H9 (cell line): ENCODE measurements at regions not wholly inside any gene's neighbourhood (a gene's known extent, or its start where the extent isn't known, plus 50 kb on each side); places are given as distances from the start of the nearest gene placed in this dataset.

Experiments
- DNase-seq: peaks from one replicate; pipeline ENCODE4 v3.0.0-alpha.2; 2017
- H2AFZ ChIP-seq: one replicate; pipeline ENCODE4 v1.6.1; 2013; ENCODE audit warnings: mild to moderate bottlenecking, low read length, control low read depth, moderate library complexity
- H2AK5ac ChIP-seq: 2 replicates; pipeline ENCODE4 v1.6.1; 2013; ENCODE audit warnings: low read length, control low read depth, mixed read lengths; ENCODE audit not compliant: insufficient read length
- H2BK120ac ChIP-seq: one replicate; pipeline ENCODE4 v1.6.1; 2013; ENCODE audit warnings: low read depth, mild to moderate bottlenecking, low read length, control low read depth, inconsistent platforms; ENCODE audit not compliant: poor library complexity, severe bottlenecking
- H2BK12ac ChIP-seq: 2 replicates; pipeline ENCODE4 v1.6.1; 2013; ENCODE audit warnings: low read length, control low read depth, mixed read lengths, low read depth; ENCODE audit not compliant: insufficient read length
- H2BK15ac ChIP-seq: 2 replicates; pipeline ENCODE4 v1.6.1; 2013; ENCODE audit warnings: low read depth, low read length, control low read depth
- H2BK20ac ChIP-seq: one replicate; pipeline ENCODE4 v1.6.1; 2013; ENCODE audit warnings: low read depth, mild to moderate bottlenecking, low read length, control low read depth, inconsistent platforms; ENCODE audit not compliant: poor library complexity, severe bottlenecking
- H2BK5ac ChIP-seq: 2 replicates; pipeline ENCODE4 v1.6.1; 2013; ENCODE audit warnings: low read length, control low read depth, mixed read lengths; ENCODE audit not compliant: insufficient read length
- H3K14ac ChIP-seq: 2 replicates; pipeline ENCODE4 v1.6.1; 2013; ENCODE audit warnings: low read length, control low read depth; ENCODE audit not compliant: insufficient read depth
- H3K18ac ChIP-seq: 2 replicates; pipeline ENCODE4 v1.6.1; 2013; ENCODE audit warnings: low read depth, mild to moderate bottlenecking, mixed read lengths, low read length, control low read depth; ENCODE audit not compliant: insufficient read length
- H3K23ac ChIP-seq: 2 replicates; pipeline ENCODE4 v1.6.1; 2013; ENCODE audit warnings: low read length, control low read depth, mixed read lengths, low read depth; ENCODE audit not compliant: insufficient read length
- H3K23me2 ChIP-seq: 2 replicates; pipeline ENCODE4 v1.6.1; 2013; ENCODE audit warnings: low read depth, mild to moderate bottlenecking, mixed read lengths, low read length, control low read depth; ENCODE audit not compliant: insufficient read length, poor library complexity, severe bottlenecking
- H3K27ac ChIP-seq: 2 replicates; pipeline ENCODE4 v1.5.1; 2013; ENCODE audit warnings: low read length, control low read depth, mixed read lengths, low read depth; ENCODE audit not compliant: insufficient read length
- H3K27me3 ChIP-seq: 2 replicates; pipeline ENCODE4 v1.6.1; 2013; ENCODE audit warnings: low read length, control low read depth, inconsistent platforms; ENCODE audit not compliant: insufficient read depth
- H3K4ac ChIP-seq: 2 replicates; pipeline ENCODE4 v1.6.1; 2013; ENCODE audit warnings: low read depth, mild to moderate bottlenecking, control low read depth, inconsistent platforms, low read length, moderate library complexity
- H3K4me1 ChIP-seq: 2 replicates; pipeline ENCODE4 v1.6.1; 2013; ENCODE audit warnings: low read length, control low read depth, inconsistent platforms; ENCODE audit not compliant: insufficient read depth
- H3K4me2 ChIP-seq: 2 replicates; pipeline ENCODE4 v1.6.1; 2013; ENCODE audit warnings: low read length, control low read depth, mixed read lengths; ENCODE audit not compliant: insufficient read length, insufficient read depth
- H3K56ac ChIP-seq: 2 replicates; pipeline ENCODE4 v1.6.1; 2013; ENCODE audit warnings: low read depth, mild to moderate bottlenecking, mixed read lengths, low read length, control low read depth; ENCODE audit not compliant: insufficient read length
- H3K79me1 ChIP-seq: 2 replicates; pipeline ENCODE4 v1.6.1; 2013; ENCODE audit warnings: low read depth, mild to moderate bottlenecking, moderate library complexity, low read length, control low read depth, inconsistent platforms; ENCODE audit not compliant: insufficient read depth, poor library complexity, severe bottlenecking
- H3K79me2 ChIP-seq: 2 replicates; pipeline ENCODE4 v1.6.1; 2013; ENCODE audit warnings: low read length, control low read depth, inconsistent platforms; ENCODE audit not compliant: insufficient read depth
- H3K9ac ChIP-seq: 2 replicates; pipeline ENCODE4 v1.6.1; 2013; ENCODE audit warnings: low read length, control low read depth, mixed read lengths; ENCODE audit not compliant: insufficient read length; ENCODE audit errors: extremely low read depth
- H3K9me3 ChIP-seq: one replicate; pipeline ENCODE4 v1.6.1; 2013; ENCODE audit warnings: low read depth, low read length, inconsistent platforms; ENCODE audit not compliant: control insufficient read depth
- H3T11ph ChIP-seq: one replicate; pipeline ENCODE4 v1.6.1; 2013; ENCODE audit warnings: mild to moderate bottlenecking, low read length, control low read depth, inconsistent platforms
- H4K20me1 ChIP-seq: one replicate; pipeline ENCODE4 v1.6.1; 2013; ENCODE audit not compliant: control insufficient read depth, insufficient read length, insufficient read depth
- H4K5ac ChIP-seq: 2 replicates; pipeline ENCODE4 v1.6.1; 2013; ENCODE audit warnings: low read depth, mild to moderate bottlenecking, mixed read lengths, low read length, control low read depth; ENCODE audit not compliant: insufficient read length
- H4K8ac ChIP-seq: replicated peaks from 2 replicates; pipeline ENCODE4 v1.6.1; 2013; ENCODE audit warnings: low read length, control low read depth, mixed read lengths, low read depth; ENCODE audit not compliant: insufficient read length
- H4K91ac ChIP-seq: 2 replicates; pipeline ENCODE4 v1.6.1; 2013; ENCODE audit warnings: low read depth, mild to moderate bottlenecking, moderate library complexity, mixed read lengths, low read length, control low read depth; ENCODE audit not compliant: insufficient read length
- H3K27ac Mint-ChIP-seq, 3 experiments: 2 replicates in 2 of 3; 3 replicates in 1 of 3; pipeline ENCODE4 v1.8.0; 2020 to 2021; ENCODE audit warnings: mixed read lengths in 3 of 3, mild to moderate bottlenecking in 1 of 3, moderate library complexity in 1 of 3
- H3K27me3 Mint-ChIP-seq: 2 replicates; pipeline ENCODE4 v1.8.0; 2021; ENCODE audit warnings: low read depth, mild to moderate bottlenecking, moderate library complexity, mixed read lengths
- H3K36me3 Mint-ChIP-seq, 3 experiments: 2 replicates in 2 of 3; 3 replicates in 1 of 3; pipeline ENCODE4 v1.8.0; 2020 to 2021; ENCODE audit warnings: low read depth in 3 of 3, mixed read lengths in 3 of 3; ENCODE audit not compliant: insufficient read depth in 1 of 3
- H3K4me1 Mint-ChIP-seq, 2 experiments: 2 replicates each; pipeline ENCODE4 v1.8.0; 2020; ENCODE audit warnings: mixed read lengths in 2 of 2
- H3K4me3 Mint-ChIP-seq, 2 experiments: 2 replicates in 1 of 2; 3 replicates in 1 of 2; pipeline ENCODE4 v1.8.0; 2020 to 2021; ENCODE audit warnings: mild to moderate bottlenecking in 2 of 2, mixed read lengths in 2 of 2, moderate library complexity in 1 of 2
- H3K9me3 Mint-ChIP-seq, 2 experiments: 2 replicates in 1 of 2; 3 replicates in 1 of 2; pipeline ENCODE4 v1.8.0; 2020; ENCODE audit warnings: mild to moderate bottlenecking in 2 of 2, mixed read lengths in 2 of 2, moderate library complexity in 1 of 2
- CTCF ChIP-seq: fragments of 200-600 bp; sonication (generic); conservative IDR thresholded peaks from 3 replicates; pipeline ENCODE4 v1.8.0; 2021; ENCODE audit warnings: antibody characterized with exemption, mild to moderate bottlenecking

- no peak overlapping the region for H3K4me2 ChIP-seq
- H4K8ac ChIP-seq: no peak overlapping the region
- no peak overlapping the region for H3K56ac ChIP-seq
- H2BK20ac ChIP-seq: no peak overlapping the region
- H3K14ac ChIP-seq: no peak overlapping the region
- Mint-ChIP-seq H3K27ac (no peak overlapping the region; a peak in 1 of 7 replicates), H3K36me3 (no peaks in the 10 kb centered on the region), H3K4me1 (no peaks in the 10 kb centered on the region), H3K27me3 (no peaks in the 10 kb centered on the region), H3K9me3 (no peaks in the 10 kb centered on the region; a peak in 1 of 5 replicates), H3K4me3 (no peak overlapping the region)
- no peak overlapping the region for H2AK5ac ChIP-seq
- no peak overlapping the region for H4K5ac ChIP-seq
- no peak overlapping the region for H3K27ac ChIP-seq
- no peak overlapping the region for H2BK5ac ChIP-seq
- no peaks in the 10 kb centered on the region for H3K79me1 ChIP-seq
- H2BK12ac ChIP-seq: no peak overlapping the region
- H2BK15ac ChIP-seq: no peak overlapping the region
- no peaks in the 10 kb centered on the region for H3K9me3 ChIP-seq
- TF ChIP-seq CTCF: no peak
- H2AFZ ChIP-seq: no peak overlapping the region
- H4K20me1 ChIP-seq: no peaks in the 10 kb centered on the region
- H3K23ac ChIP-seq: no peak overlapping the region
- H3K79me2 ChIP-seq: no peaks in the 10 kb centered on the region
- H3K4me1 ChIP-seq: no peaks in the 10 kb centered on the region
- DNase-seq: no peak
- H4K91ac ChIP-seq: no peak overlapping the region
- H3K27me3 ChIP-seq: no peaks in the 10 kb centered on the region
- H3T11ph ChIP-seq: no peak overlapping the region
- H3K9ac ChIP-seq: no peak overlapping the region
- H3K4ac ChIP-seq: no peak overlapping the region
- no peak overlapping the region for H2BK120ac ChIP-seq
- no peak overlapping the region for H3K18ac ChIP-seq
- no peaks in the 10 kb centered on the region for H3K23me2 ChIP-seq
Measured at GRCh38 chr13:57511603-57512002, 119.9 kb upstream of the PCDH17 start.
